Activated CD4-positive, alpha-beta T cell treated with anti-CD3 and anti-CD28 coated beads, Interleukin-2, amount 50 U/mL, for 4 hours (primary cell): ENCODE measurements at regions not wholly inside any gene's neighbourhood (a gene's known extent, or its start where the extent isn't known, plus 50 kb on each side); places are given as distances from the start of the nearest gene placed in this dataset.

ENCODE experiments used
- DNase-seq, 2 experiments: peaks; one replicate each; pipeline ENCODE4 v3.0.0-alpha.2; 2020

- DNase-seq, result no peak
Measured at GRCh38 chr2:111632661-111633060, 251.3 kb downstream of the ANAPC1 start.

GRCh38 chr2:111633189-111633588, 250.8 kb downstream of the ANAPC1 start:
- no peak for DNase-seq

GRCh38 chr2:111633643-111634042, 250.3 kb downstream of the ANAPC1 start:
- DNase-seq, result no peak

GRCh38 chr2:111634050-111634794, 249.8 kb downstream of the ANAPC1 start:
- no peak for DNase-seq

GRCh38 chr2:111634995-111635538, 248.9 kb downstream of the ANAPC1 start:
- DNase-seq, result no peak

GRCh38 chr2:111636905-111637304, 247.1 kb downstream of the ANAPC1 start:
- no peak for DNase-seq

- no peak for DNase-seq
Measured at GRCh38 chr2:111638274-111638877, 245.6 kb downstream of the ANAPC1 start.

GRCh38 chr2:111640480-111640879, 243.5 kb downstream of the ANAPC1 start:
- no peak for DNase-seq

- no peak for DNase-seq
Measured at GRCh38 chr2:111642586-111643327, 241.2 kb downstream of the ANAPC1 start.

- no peak for DNase-seq
Measured at GRCh38 chr2:111643759-111644158, 240.2 kb downstream of the ANAPC1 start.

- DNase-seq, result no peak
Measured at GRCh38 chr2:111647359-111647758, 236.6 kb downstream of the ANAPC1 start.

- DNase-seq, result no peak
Measured at GRCh38 chr2:111652038-111652437, 232.0 kb downstream of the ANAPC1 start.

GRCh38 chr2:111652681-111653080, 231.3 kb downstream of the ANAPC1 start:
- DNase-seq, result no peak

- DNase-seq, result no peak
Measured at GRCh38 chr2:111653103-111653624, 230.8 kb downstream of the ANAPC1 start.

GRCh38 chr2:111653913-111654312, 230.1 kb downstream of the ANAPC1 start:
- DNase-seq, result no peak

GRCh38 chr2:111654829-111655228, 229.2 kb downstream of the ANAPC1 start:
- no peak for DNase-seq

GRCh38 chr2:111656436-111656835, 227.6 kb downstream of the ANAPC1 start:
- no peak for DNase-seq

- no peak for DNase-seq
Measured at GRCh38 chr2:111656894-111657293, 227.1 kb downstream of the ANAPC1 start.

GRCh38 chr2:111657351-111657975, 226.5 kb downstream of the ANAPC1 start:
- DNase-seq, result no peak

- DNase-seq, result no peak
Measured at GRCh38 chr2:111659361-111660333, 224.3 kb downstream of the ANAPC1 start.

- DNase-seq, result no peak
Measured at GRCh38 chr2:111660811-111661210, 223.2 kb downstream of the ANAPC1 start.
